ENCODE measurements at regions not wholly inside any gene's neighbourhood (a gene's known extent, or its start where the extent isn't known, plus 50 kb on each side); places are given as distances from the start of the nearest gene placed in this dataset.

GRCh38 chr3:178445139-178445538 lies 91.1 kb upstream of the KCNMB2 start:
- TF ChIP-seq CTCF (IDR thresholded peaks at IDR 0.05; ENCODE audit: low read depth, low read length) (no peak), POLR2A (IDR thresholded peaks at IDR 0.05; ENCODE audit: extremely low read depth, insufficient read length) (no peak)
- TF ChIP-seq, protein P1, sequence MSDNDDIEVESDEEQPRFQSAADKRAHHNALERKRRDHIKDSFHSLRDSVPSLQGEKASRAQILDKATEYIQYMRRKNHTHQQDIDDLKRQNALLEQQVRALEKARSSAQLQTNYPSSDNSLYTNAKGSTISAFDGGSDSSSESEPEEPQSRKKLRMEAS (IDR thresholded peaks at IDR 0.05; ENCODE audit: low read depth, low read length), result no peak
